Gastrocnemius medialis (tissue), 4 donors: ENCODE measurements at regions not wholly inside any gene's neighbourhood (a gene's known extent, or its start where the extent isn't known, plus 50 kb on each side); places are given as distances from the start of the nearest gene placed in this dataset.

ENCODE experiments used
- CTCF ChIP-seq, 5 experiments: fragments of 450-650 bp in 3 of 5; fragments of 200-600 bp in 2 of 5; sonication (generic) in 2 of 5; IDR thresholded peaks in 4 of 5; conservative IDR thresholded peaks in 1 of 5; 1 replicate in 4 of 5; 2 replicates in 1 of 5; pipeline ENCODE4 v1.5.1; 2016 to 2019; ENCODE audit warnings: antibody characterized with exemption in 5 of 5, mild to moderate bottlenecking in 3 of 5, moderate library complexity in 3 of 5
- POLR2A ChIP-seq, 2 donors: fragments of 450-650 bp; IDR thresholded peaks; one replicate each; pipeline ENCODE4 v1.6.1; 2017; ENCODE audit warnings: antibody characterized with exemption in 2 of 2, mild to moderate bottlenecking in 2 of 2, moderate library complexity in 2 of 2

GRCh38 chr15:98530570-98530969 lies 117.8 kb upstream of the IGF1R start:
- TF ChIP-seq CTCF (IDR thresholded peaks at IDR 0.05 in 4 of 5, conservative IDR thresholded peaks at IDR 0.05 in 1 of 5), result no peak
- no peak for TF ChIP-seq POLR2A (IDR thresholded peaks at IDR 0.05)
